Upper lobe of left lung (tissue), 4 donors: ENCODE measurements at regions not wholly inside any gene's neighbourhood (a gene's known extent, or its start where the extent isn't known, plus 50 kb on each side); places are given as distances from the start of the nearest gene placed in this dataset.

ENCODE experiments used
- CTCF ChIP-seq, 6 experiments: fragments of 450-650 bp in 4 of 6; fragments of 200-600 bp in 2 of 6; sonication (generic) in 2 of 6; IDR thresholded peaks; one replicate each; pipeline ENCODE4 v1.5.1; 2016 to 2019; ENCODE audit warnings: antibody characterized with exemption in 6 of 6
- EP300 ChIP-seq, 4 donors: sonication (generic); formaldehyde crosslinking; IDR thresholded peaks; one replicate each; pipeline ENCODE4 v1.5.1; 2017; ENCODE audit warnings: antibody characterized with exemption in 4 of 4, control low read depth in 2 of 4
- POLR2A ChIP-seq, 4 donors: fragments of 450-650 bp; IDR thresholded peaks; one replicate each; pipeline ENCODE4 v1.5.1; 2016 to 2017; ENCODE audit warnings: antibody characterized with exemption in 4 of 4, mild to moderate bottlenecking in 2 of 4
- POLR2AphosphoS5 ChIP-seq, 2 donors: sonication (generic); formaldehyde crosslinking; IDR thresholded peaks; one replicate each; pipeline ENCODE4 v1.5.1; 2017; ENCODE audit warnings: antibody characterized with exemption in 2 of 2

DNA sequence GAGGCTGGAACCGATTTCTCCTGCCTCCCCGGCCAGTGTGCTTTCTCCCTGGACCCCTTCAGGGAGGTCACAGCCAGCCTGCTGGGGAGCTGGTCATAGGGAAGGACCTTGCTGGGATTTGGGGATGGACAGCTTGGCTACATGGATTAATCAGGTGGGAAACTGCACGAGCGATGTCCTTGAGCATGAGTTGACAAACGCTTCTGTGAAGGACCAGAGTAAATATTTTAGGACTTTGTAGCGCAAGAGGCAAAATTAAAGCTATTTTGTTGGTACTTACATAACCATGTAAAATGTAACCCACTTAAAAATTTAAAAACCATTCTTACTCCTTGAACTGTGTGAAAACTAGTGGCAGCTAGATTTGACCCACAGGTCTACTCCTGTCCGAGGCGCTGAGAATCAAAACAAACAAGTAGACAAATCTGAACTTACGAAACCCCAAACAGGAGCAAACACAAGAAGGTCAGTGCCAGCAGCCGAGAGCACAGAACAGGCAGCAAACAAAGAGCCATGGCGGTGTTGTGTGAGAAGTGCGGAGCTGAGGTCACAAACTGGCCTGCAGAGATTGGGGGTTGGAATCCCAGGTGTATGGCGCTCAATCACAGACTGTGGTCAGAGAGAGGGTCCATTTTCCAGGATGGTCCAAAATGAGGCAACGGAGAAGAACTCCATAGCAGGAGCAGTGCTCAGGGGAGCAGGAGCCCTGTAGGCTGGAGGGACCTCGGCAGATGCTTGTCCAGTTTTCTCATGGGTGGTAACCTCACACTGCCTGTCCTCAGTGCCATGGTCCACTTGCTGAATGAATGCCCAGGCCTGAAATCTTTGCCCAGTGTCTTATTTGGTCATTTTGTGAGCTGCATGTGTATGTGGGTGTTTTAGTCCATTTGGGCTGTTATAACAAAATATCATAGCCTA, 79.2 kb upstream of the CLMN start:
- no peak for TF ChIP-seq POLR2A (IDR thresholded peaks at IDR 0.05)
- TF ChIP-seq CTCF (IDR thresholded peaks at IDR 0.05), result no peak
- no peak for TF ChIP-seq POLR2AphosphoS5 (IDR thresholded peaks at IDR 0.05)
- TF ChIP-seq EP300 (IDR thresholded peaks at IDR 0.05), result no peak
